Mesendoderm (in vitro differentiated cells): ENCODE measurements at regions not wholly inside any gene's neighbourhood (a gene's known extent, or its start where the extent isn't known, plus 50 kb on each side); places are given as distances from the start of the nearest gene placed in this dataset.
A peak's percentile ranks its signal among the peaks of the same experiment; 100 is the strongest.

Experiments
- DNase-seq: peaks from one replicate; pipeline ENCODE4 v3.0.0; 2013
- H2AK5ac ChIP-seq: 2 replicates; pipeline ENCODE4 v1.6.1; 2013; ENCODE audit warnings: low read length, inconsistent platforms
- H2BK120ac ChIP-seq: 2 replicates; pipeline ENCODE4 v1.6.1; 2013; ENCODE audit warnings: low read depth, mild to moderate bottlenecking, low read length, moderate library complexity, mixed read lengths
- H2BK15ac ChIP-seq: replicated peaks from 2 replicates; pipeline ENCODE4 v1.6.1; 2013; ENCODE audit warnings: low read depth, mild to moderate bottlenecking, moderate library complexity
- H2BK5ac ChIP-seq: 2 replicates; pipeline ENCODE4 v1.6.1; 2013; ENCODE audit warnings: low read length, inconsistent platforms
- H3K18ac ChIP-seq: 2 replicates; pipeline ENCODE4 v1.6.1; 2013; ENCODE audit warnings: mild to moderate bottlenecking, low read length, mixed read lengths
- H3K23ac ChIP-seq: one replicate; pipeline ENCODE4 v1.6.1; 2013; ENCODE audit warnings: low read length
- H3K27ac ChIP-seq: 2 replicates; pipeline ENCODE4 v1.5.1; 2013; ENCODE audit warnings: low read depth, mild to moderate bottlenecking, inconsistent platforms, low read length, moderate library complexity
- H3K27me3 ChIP-seq: 2 replicates; pipeline ENCODE4 v1.6.1; 2013; ENCODE audit warnings: low read length, control low read depth, mild to moderate bottlenecking, inconsistent platforms; ENCODE audit not compliant: insufficient read depth, poor library complexity
- H3K36me3 ChIP-seq: 2 replicates; pipeline ENCODE4 v1.6.1; 2013; ENCODE audit warnings: low read length, inconsistent platforms; ENCODE audit not compliant: control insufficient read depth, insufficient read depth
- H3K4ac ChIP-seq: one replicate; pipeline ENCODE4 v1.6.1; 2013; ENCODE audit warnings: low read depth, mild to moderate bottlenecking, low read length, moderate library complexity
- H3K4me1 ChIP-seq: 2 replicates; pipeline ENCODE4 v1.6.1; 2013; ENCODE audit warnings: low read depth, low read length, inconsistent platforms; ENCODE audit not compliant: control insufficient read depth
- H3K4me2 ChIP-seq: 2 replicates; pipeline ENCODE4 v1.6.1; 2013; ENCODE audit warnings: low read length
- H3K4me3 ChIP-seq: 2 replicates; pipeline ENCODE4 v1.5.1; 2013; ENCODE audit warnings: mild to moderate bottlenecking, low read length
- H3K56ac ChIP-seq: one replicate; pipeline ENCODE4 v1.6.1; 2013; ENCODE audit warnings: low read length
- H3K79me1 ChIP-seq: 2 replicates; pipeline ENCODE4 v1.6.1; 2013; ENCODE audit warnings: low read length, inconsistent platforms
- H3K79me2 ChIP-seq: 2 replicates; pipeline ENCODE4 v1.6.1; 2013; ENCODE audit warnings: mild to moderate bottlenecking, low read length; ENCODE audit not compliant: control insufficient read depth, insufficient read depth
- H3K9ac ChIP-seq: 2 replicates; pipeline ENCODE4 v1.6.1; 2013; ENCODE audit warnings: low read length, inconsistent platforms
- H4K5ac ChIP-seq: one replicate; pipeline ENCODE4 v1.6.1; 2013; ENCODE audit warnings: low read length
- H4K8ac ChIP-seq: one replicate; pipeline ENCODE4 v1.6.1; 2013; ENCODE audit warnings: low read depth, mild to moderate bottlenecking, control low read depth, low read length, moderate library complexity
- WGBS: extraction: QIAGEN DNeasy Blood & Tissue Kit; methylation state at CpG from one replicate; pipeline ENCODE4 v1.1.7; 2013; ENCODE audit warnings: low lambda C conversion rate, missing lambda C conversion rate; ENCODE audit not compliant: insufficient coverage; ENCODE audit errors: extremely low coverage; 5-methylcytosine and 5-hydroxymethylcytosine counted together

- H3K4ac ChIP-seq, result peak overlapping the region; percentile 95
- peak; percentile 99 for DNase-seq
- H3K79me2 ChIP-seq, result peaks cover 3% of the 10 kb centered on the region
- H3K27me3 ChIP-seq, result no peaks in the 10 kb centered on the region
- peak overlapping the region; percentile 69 for H3K9ac ChIP-seq
- H3K79me1 ChIP-seq, result no peaks in the 10 kb centered on the region
- H2AK5ac ChIP-seq, result no peak overlapping the region
- H3K56ac ChIP-seq, result peak overlapping the region; percentile 82
- no CpG with 5 or more reads among the region's 29 CpGs for WGBS
- peak overlapping the region; percentile 73 for H3K27ac ChIP-seq
- H4K8ac ChIP-seq, result no peak overlapping the region
- H2BK5ac ChIP-seq, result peak overlapping the region; percentile 31
- no peak overlapping the region for H2BK120ac ChIP-seq
- no peak overlapping the region for H4K5ac ChIP-seq
- H3K23ac ChIP-seq, result no peak overlapping the region
- no peak overlapping the region for H2BK15ac ChIP-seq
- H3K4me2 ChIP-seq, result peak overlapping the region; percentile 66
- peaks cover 4% of the 10 kb centered on the region for H3K4me1 ChIP-seq
- H3K18ac ChIP-seq, result peak overlapping the region; percentile 99
- H3K4me3 ChIP-seq, result peak overlapping the region; percentile 44
- no peaks in the 10 kb centered on the region for H3K36me3 ChIP-seq
These were observed 70.2 kb downstream of the HFE start for GRCh38 chr6:26157251-26158075.

DNA sequence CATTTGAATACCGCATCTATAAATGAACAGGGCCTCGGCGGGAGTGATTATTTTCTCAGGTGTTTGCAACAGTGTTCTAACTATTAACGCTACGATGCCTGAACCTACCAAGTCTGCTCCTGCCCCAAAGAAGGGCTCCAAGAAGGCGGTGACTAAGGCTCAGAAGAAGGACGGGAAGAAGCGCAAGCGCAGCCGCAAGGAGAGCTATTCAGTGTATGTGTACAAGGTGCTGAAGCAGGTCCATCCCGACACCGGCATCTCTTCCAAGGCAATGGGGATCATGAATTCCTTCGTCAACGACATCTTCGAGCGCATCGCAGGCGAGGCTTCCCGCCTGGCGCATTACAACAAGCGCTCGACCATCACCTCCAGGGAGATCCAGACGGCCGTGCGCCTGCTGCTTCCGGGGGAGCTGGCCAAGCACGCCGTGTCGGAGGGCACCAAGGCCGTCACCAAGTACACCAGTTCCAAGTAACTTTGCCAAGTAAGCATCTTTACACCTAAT, 70.9 kb downstream of the HFE start:
- no peak overlapping the region for H3K4ac ChIP-seq
- peak overlapping the region; percentile 80 for H3K56ac ChIP-seq
- peak overlapping the region; percentile 51 for H3K27ac ChIP-seq

GRCh38 chr6:26158581-26159356, 71.5 kb downstream of the HFE start:
- H3K23ac ChIP-seq, result no peak overlapping the region
- no peak overlapping the region for H2BK5ac ChIP-seq
- peak overlapping the region; percentile 57 for H3K4me2 ChIP-seq
- peak overlapping the region; percentile 51 for H3K27ac ChIP-seq
- no peaks in the 10 kb centered on the region for H3K79me1 ChIP-seq
- H2BK15ac ChIP-seq, result no peak overlapping the region
- no peak overlapping the region for H2BK120ac ChIP-seq
- H3K9ac ChIP-seq, result peak overlapping the region; percentile 77
- H3K36me3 ChIP-seq, result no peaks in the 10 kb centered on the region
- no peak overlapping the region for H2AK5ac ChIP-seq
- peak overlapping the region; percentile 40 for H3K18ac ChIP-seq
- H4K5ac ChIP-seq, result no peak overlapping the region
- peaks cover 4% of the 10 kb centered on the region for H3K4me1 ChIP-seq
- no peaks in the 10 kb centered on the region for H3K27me3 ChIP-seq
- peak overlapping the region; percentile 84 for H3K56ac ChIP-seq
- peaks cover 3% of the 10 kb centered on the region for H3K79me2 ChIP-seq
- DNase-seq, result peak; percentile 52
- H4K8ac ChIP-seq, result no peak overlapping the region
- H3K4ac ChIP-seq, result no peak overlapping the region
- WGBS, result no CpG with 5 or more reads among the region's 21 CpGs
- peak overlapping the region; percentile 64 for H3K4me3 ChIP-seq

More for the DNA sequence above, 70.9 kb downstream of the HFE start:
- Histone ChIP-seq H3K4me3 (peak overlapping the region; percentile 64), H2BK5ac (no peak overlapping the region), H2AK5ac (no peak overlapping the region), H3K9ac (peak overlapping the region; percentile 77), H3K79me1 (no peaks in the 10 kb centered on the region), H3K4me2 (no peak overlapping the region), H3K18ac (peak overlapping the region; percentile 5), H2BK15ac (no peak overlapping the region), H3K4me1 (peaks cover 4% of the 10 kb centered on the region), H2BK120ac (no peak overlapping the region), H4K5ac (no peak overlapping the region), H3K27me3 (no peaks in the 10 kb centered on the region), H4K8ac (no peak overlapping the region), H3K79me2 (peaks cover 3% of the 10 kb centered on the region), H3K36me3 (no peaks in the 10 kb centered on the region), H3K23ac (no peak overlapping the region)
- no CpG with 5 or more reads among the region's 30 CpGs for WGBS
- DNase-seq, result peak; percentile 98

DNA sequence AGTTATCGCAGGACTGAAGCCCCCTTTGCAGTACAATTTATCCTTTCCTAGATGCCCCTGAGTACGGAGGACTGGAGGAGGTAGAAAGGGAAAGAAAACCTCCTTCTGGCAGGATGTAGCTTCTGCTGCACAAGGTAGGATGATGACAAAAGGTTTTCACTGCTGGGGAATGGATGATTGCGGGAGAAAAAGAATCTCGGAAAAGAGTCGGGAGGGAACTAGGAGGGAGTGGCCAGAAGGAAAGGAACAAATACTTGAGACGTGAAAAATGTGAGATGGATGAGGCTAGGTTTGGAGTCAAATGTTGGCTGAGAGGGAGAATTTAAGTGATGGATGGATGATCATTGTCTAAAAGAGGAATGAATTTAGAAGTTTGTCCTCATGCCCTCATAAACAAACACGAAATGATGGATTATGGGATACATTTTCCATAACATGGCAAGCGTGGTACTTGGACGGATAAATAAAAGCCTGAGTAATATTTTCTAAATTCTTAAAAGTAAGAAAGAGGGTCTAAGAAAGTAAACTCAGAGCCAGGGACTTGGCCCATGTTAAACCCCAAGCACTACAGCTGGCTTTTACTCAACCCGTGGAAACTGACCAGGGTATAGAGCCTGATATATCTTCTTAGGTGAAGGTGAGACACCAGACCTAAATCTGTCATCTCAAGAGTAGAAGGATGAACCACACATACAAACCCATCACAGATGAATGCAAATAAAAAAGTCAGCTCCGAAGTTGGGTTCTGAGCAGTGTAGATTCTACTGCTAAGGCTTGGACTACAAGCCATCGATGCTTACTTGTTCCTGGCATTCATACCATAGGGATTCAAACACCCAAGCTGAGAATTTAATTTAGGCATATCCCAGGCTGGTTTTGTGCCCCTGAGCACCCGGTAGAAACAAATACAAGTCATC, 72.4 kb downstream of the HFE start:
- Histone ChIP-seq H3K27me3 (no peaks in the 10 kb centered on the region), H3K4me1 (peaks cover 4% of the 10 kb centered on the region), H2AK5ac (no peak overlapping the region), H3K4ac (no peak overlapping the region), H3K18ac (no peak overlapping the region), H3K79me1 (no peaks in the 10 kb centered on the region), H3K36me3 (no peaks in the 10 kb centered on the region), H3K9ac (peak overlapping the region; percentile 77), H3K23ac (no peak overlapping the region), H3K4me2 (peak overlapping the region; percentile 43), H4K5ac (no peak overlapping the region), H3K56ac (peak overlapping the region; percentile 84), H3K79me2 (peaks cover 3% of the 10 kb centered on the region), H2BK120ac (no peak overlapping the region), H3K27ac (no peak overlapping the region), H3K4me3 (peak overlapping the region; percentile 64), H2BK5ac (no peak overlapping the region), H4K8ac (no peak overlapping the region), H2BK15ac (no peak overlapping the region)
- DNase-seq, result peak; percentile 66
- WGBS, result no CpG with 5 or more reads among the region's 13 CpGs

DNA sequence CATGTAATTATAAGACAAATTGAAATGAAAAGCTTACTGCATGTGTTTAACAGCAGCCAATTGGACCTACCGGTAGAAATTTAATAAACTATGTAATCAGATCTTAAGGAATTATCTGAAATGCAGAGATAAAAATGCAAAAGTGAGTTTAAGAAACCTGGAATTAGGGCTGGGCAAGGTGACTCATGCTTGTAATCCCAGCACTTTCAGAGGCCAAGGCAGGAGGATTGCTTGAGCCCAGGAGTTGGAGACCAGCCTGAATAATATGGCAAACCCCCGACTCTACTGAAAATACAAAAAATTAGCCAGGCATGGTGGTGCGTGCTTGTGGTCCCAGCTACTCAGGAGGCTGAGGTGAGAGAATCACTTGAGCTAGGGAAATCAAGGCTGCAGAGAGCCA, 74.1 kb downstream of the HFE start:
- Histone ChIP-seq H3K4me1 (peaks cover 2% of the 10 kb centered on the region), H2BK120ac (no peak overlapping the region), H3K23ac (no peak overlapping the region), H4K5ac (no peak overlapping the region), H2BK15ac (no peak overlapping the region), H3K56ac (no peak overlapping the region), H2AK5ac (no peak overlapping the region), H3K79me2 (peaks cover 3% of the 10 kb centered on the region), H3K27me3 (no peaks in the 10 kb centered on the region), H2BK5ac (no peak overlapping the region), H3K18ac (no peak overlapping the region), H3K4me2 (no peak overlapping the region), H4K8ac (no peak overlapping the region), H3K79me1 (no peaks in the 10 kb centered on the region), H3K4me3 (no peak overlapping the region), H3K36me3 (no peaks in the 10 kb centered on the region), H3K4ac (no peak overlapping the region), H3K9ac (no peak overlapping the region), H3K27ac (no peak overlapping the region)
- no peak for DNase-seq
- no CpG with 5 or more reads among the region's 3 CpGs for WGBS
